OCI-LY3 (cell line): ENCODE measurements at regions not wholly inside any gene's neighbourhood (a gene's known extent, or its start where the extent isn't known, plus 50 kb on each side); places are given as distances from the start of the nearest gene placed in this dataset.

Experiments
- CTCF ChIP-seq: fragments of 200-600, 300-600 bp; sonication (generic); IDR thresholded peaks from 2 replicates; pipeline ENCODE4 v1.5.1; 2014; ENCODE audit warnings: antibody characterized with exemption, low read length, low read depth
- EZH2phosphoT487 ChIP-seq: fragments of 200-600 bp; shearing (Covaris generic); IDR thresholded peaks from 2 replicates; pipeline ENCODE4 v1.6.1; 2018; ENCODE audit warnings: antibody characterized with exemption, mixed run types, low read depth

GRCh38 chr12:53805791-53806190, 54.0 kb upstream of the CISTR start:
- TF ChIP-seq CTCF (no peak), EZH2phosphoT487 (no peak)
